ENCODE measurements at regions not wholly inside any gene's neighbourhood (a gene's known extent, or its start where the extent isn't known, plus 50 kb on each side); places are given as distances from the start of the nearest gene placed in this dataset.

DNA sequence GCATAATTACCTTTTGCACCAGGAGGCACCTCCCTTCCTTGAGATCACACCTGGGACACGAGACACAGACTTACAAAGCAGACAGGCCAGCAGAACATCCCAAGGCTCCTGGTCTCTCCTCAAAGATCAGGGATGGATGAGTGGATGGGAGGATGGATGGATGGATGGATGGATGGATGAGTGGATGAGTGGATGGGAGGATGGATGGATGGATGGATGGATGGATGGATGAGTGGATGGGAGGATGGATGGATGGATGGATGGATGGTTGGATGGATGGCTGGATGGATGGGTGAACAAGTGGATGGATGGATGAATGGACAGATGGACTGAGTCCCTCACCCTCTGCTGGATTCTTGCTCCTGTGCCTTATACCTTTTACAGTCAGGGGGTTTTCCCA, 364.0 kb downstream of the BCOR start:
- TF ChIP-seq, protein P1, sequence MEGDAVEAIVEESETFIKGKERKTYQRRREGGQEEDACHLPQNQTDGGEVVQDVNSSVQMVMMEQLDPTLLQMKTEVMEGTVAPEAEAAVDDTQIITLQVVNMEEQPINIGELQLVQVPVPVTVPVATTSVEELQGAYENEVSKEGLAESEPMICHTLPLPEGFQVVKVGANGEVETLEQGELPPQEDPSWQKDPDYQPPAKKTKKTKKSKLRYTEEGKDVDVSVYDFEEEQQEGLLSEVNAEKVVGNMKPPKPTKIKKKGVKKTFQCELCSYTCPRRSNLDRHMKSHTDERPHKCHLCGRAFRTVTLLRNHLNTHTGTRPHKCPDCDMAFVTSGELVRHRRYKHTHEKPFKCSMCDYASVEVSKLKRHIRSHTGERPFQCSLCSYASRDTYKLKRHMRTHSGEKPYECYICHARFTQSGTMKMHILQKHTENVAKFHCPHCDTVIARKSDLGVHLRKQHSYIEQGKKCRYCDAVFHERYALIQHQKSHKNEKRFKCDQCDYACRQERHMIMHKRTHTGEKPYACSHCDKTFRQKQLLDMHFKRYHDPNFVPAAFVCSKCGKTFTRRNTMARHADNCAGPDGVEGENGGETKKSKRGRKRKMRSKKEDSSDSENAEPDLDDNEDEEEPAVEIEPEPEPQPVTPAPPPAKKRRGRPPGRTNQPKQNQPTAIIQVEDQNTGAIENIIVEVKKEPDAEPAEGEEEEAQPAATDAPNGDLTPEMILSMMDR (IDR thresholded peaks at IDR 0.05): no peak
- no peak for TF ChIP-seq POLR2A (IDR thresholded peaks at IDR 0.05)

Data from uterus (tissue), 2 donors.